MCF 10A (cell line): ENCODE measurements at regions not wholly inside any gene's neighbourhood (a gene's known extent, or its start where the extent isn't known, plus 50 kb on each side); places are given as distances from the start of the nearest gene placed in this dataset.

Source experiments
- BruUV-seq: library from RNA; stranded (reverse); fragments of 400-500 nt; replicated peaks from 2 replicates; lab custom pipeline; 2021; lab: Mats Ljungman, UMichigan
- CTCF ChIA-PET: fragments of 300-600 bp; sonication (Branson Sonifier 250); formaldehyde crosslinking; extraction: SDS; loops from one replicate; lab custom pipeline; 2021; ENCODE audit warnings: antibody characterized with exemption, inconsistent platforms; lab: Yijun Ruan, JAX
- POLR2A ChIA-PET: fragments of 300-600, 350-650 bp; sonication (Branson Sonifier 250); formaldehyde crosslinking; extraction: SDS; loops from one replicate; lab custom pipeline; 2020; ENCODE audit warnings: antibody characterized with exemption, inconsistent platforms; lab: Yijun Ruan, JAX
- DNase-seq: peaks from one replicate; pipeline ENCODE4 v3.0.0-alpha.2; 2018; ENCODE audit not compliant: unreplicated experiment
- H3K27ac Mint-ChIP-seq: one replicate; pipeline ENCODE4 v1.8.0; 2022; ENCODE audit warnings: mild to moderate bottlenecking, low read depth, mixed read lengths; ENCODE audit not compliant: unreplicated experiment
- H3K27me3 Mint-ChIP-seq: one replicate; pipeline ENCODE4 v1.8.0; 2022; ENCODE audit warnings: mixed read lengths; ENCODE audit not compliant: insufficient read depth, unreplicated experiment
- H3K36me3 Mint-ChIP-seq: one replicate; pipeline ENCODE4 v1.8.0; 2022; ENCODE audit warnings: mild to moderate bottlenecking, moderate library complexity, mixed read lengths; ENCODE audit not compliant: insufficient read depth, unreplicated experiment
- H3K4me1 Mint-ChIP-seq: one replicate; pipeline ENCODE4 v1.8.0; 2022; ENCODE audit warnings: mixed read lengths; ENCODE audit not compliant: insufficient read depth, unreplicated experiment
- H3K4me3 Mint-ChIP-seq: one replicate; pipeline ENCODE4 v1.8.0; 2022; ENCODE audit warnings: mild to moderate bottlenecking, moderate library complexity, mixed read lengths; ENCODE audit not compliant: unreplicated experiment
- H3K9me3 Mint-ChIP-seq: one replicate; pipeline ENCODE4 v1.8.0; 2022; ENCODE audit warnings: mixed read lengths; ENCODE audit not compliant: unreplicated experiment
- intact Hi-C: fragments of 100-400 bp; cut with micrococcal nuclease; formaldehyde crosslinking; loops from 2 replicates; pipeline ENCODE4 v1.14.1; 2022
- TF ChIP-seq, protein P1 (sequence below): fragments of 200-600 bp; IDR thresholded peaks from one replicate; pipeline ENCODE4 v1.8.0; 2022; ENCODE audit warnings: antibody characterized with exemption, mild to moderate bottlenecking; ENCODE audit not compliant: unreplicated experiment

DNA sequence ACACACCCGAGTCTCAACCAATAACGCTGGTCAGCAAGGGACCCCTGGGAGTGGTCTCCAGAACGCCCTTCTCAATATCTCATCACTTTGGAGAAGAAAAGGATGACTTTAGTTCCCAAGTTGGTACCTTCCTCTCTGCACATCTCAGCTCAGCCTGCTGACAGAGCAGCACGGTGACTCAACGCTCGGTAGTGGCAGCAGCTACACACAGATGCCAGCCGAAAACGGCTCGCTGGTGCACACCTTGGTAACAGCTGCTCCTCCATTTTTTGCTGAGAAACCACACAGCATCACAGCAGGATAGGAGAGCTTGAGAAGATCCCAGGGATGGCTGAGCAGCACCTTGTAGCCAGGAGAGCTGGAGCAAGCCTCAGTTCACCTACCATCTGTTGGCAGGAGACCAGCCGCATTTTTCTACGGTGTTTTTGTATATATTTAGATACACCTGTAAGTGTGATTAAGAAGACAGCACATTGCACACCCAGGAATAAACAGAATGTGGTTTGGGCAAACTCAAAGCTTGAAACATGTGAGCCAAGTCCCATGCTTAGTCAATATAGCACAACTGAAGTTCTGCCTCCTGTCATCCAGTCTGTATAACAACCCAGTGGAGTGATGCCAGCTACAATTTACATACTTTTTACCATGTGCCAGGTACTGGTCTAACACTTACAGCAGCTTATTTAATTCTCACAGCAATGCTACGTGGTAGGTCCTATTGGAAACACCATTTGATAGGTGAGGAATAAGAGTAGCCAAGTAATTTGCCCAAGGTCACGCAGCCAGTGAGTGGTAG is 83.8 kb upstream of the ERCC4 start:
- TF ChIP-seq, protein P1, sequence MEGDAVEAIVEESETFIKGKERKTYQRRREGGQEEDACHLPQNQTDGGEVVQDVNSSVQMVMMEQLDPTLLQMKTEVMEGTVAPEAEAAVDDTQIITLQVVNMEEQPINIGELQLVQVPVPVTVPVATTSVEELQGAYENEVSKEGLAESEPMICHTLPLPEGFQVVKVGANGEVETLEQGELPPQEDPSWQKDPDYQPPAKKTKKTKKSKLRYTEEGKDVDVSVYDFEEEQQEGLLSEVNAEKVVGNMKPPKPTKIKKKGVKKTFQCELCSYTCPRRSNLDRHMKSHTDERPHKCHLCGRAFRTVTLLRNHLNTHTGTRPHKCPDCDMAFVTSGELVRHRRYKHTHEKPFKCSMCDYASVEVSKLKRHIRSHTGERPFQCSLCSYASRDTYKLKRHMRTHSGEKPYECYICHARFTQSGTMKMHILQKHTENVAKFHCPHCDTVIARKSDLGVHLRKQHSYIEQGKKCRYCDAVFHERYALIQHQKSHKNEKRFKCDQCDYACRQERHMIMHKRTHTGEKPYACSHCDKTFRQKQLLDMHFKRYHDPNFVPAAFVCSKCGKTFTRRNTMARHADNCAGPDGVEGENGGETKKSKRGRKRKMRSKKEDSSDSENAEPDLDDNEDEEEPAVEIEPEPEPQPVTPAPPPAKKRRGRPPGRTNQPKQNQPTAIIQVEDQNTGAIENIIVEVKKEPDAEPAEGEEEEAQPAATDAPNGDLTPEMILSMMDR = no peak
- Mint-ChIP-seq H3K27me3 (peaks cover 25% of the 10 kb centered on the region), H3K4me3 (no peak overlapping the region), H3K36me3 (no peaks in the 10 kb centered on the region), H3K9me3 (no peaks in the 10 kb centered on the region), H3K27ac (no peak overlapping the region), H3K4me1 (no peaks in the 10 kb centered on the region)
- no TSS peak for BruUV-seq
- no peak for DNase-seq
- CTCF ChIA-PET = no interaction called here
- POLR2A ChIA-PET = no interaction called here
- intact Hi-C loops = no loop called here

DNA sequence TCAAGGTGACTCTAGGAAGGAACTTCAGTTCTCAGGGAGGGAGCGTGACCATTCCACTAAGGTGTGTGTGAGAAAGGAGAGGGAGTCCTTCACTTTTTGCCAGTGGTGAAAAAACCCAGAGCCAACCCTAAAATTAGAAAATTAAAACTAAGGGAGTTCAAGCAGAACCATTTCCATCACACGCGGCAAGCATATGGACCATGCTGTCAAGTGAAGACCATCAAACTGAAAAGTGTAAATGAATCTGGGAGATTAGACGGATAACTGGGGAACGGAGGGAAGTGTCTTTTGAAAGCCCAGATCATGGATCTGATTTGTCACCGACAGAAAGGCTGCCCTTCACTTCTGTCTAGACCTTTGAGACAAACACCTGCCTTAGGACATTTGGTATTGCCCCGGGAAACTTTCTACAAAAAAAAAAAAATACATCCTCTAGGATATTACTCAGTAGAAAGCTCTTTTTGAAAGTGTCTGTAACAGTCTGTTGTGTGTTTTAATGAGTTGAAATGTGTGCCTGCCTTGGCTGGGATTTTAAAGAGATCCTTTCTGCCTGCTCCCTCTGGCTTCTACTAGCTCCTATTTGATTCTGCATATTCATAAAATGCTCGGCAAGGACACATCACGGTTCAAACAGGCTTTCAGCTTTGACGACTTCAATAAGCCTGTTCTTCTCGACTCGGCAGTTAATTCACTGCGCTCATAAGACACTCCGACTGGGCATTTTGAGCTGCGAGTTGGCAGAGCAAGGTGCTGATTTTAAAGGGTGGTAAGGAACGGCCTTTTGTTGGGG is 81.4 kb upstream of the ERCC4 start:
- CTCF ChIA-PET = interaction anchor here (1.1 to 1.2 kb wide), 2 partner anchors 11 to 15 kb away, joined by 3 read pairs; no protein-coding TSS in a partner anchor
- no TSS peak for BruUV-seq
- intact Hi-C loops = no loop called here
- Mint-ChIP-seq H3K4me3 (no peak overlapping the region), H3K27ac (no peak overlapping the region), H3K27me3 (peaks cover 33% of the 10 kb centered on the region), H3K36me3 (no peaks in the 10 kb centered on the region), H3K4me1 (no peaks in the 10 kb centered on the region), H3K9me3 (no peaks in the 10 kb centered on the region)
- TF ChIP-seq, protein P1 = no peak
- DNase-seq = no peak
- POLR2A ChIA-PET = interaction anchor here (0.6 kb wide), 1 partner anchor 127 kb away, joined by 3 read pairs; no protein-coding TSS in a partner anchor

DNA sequence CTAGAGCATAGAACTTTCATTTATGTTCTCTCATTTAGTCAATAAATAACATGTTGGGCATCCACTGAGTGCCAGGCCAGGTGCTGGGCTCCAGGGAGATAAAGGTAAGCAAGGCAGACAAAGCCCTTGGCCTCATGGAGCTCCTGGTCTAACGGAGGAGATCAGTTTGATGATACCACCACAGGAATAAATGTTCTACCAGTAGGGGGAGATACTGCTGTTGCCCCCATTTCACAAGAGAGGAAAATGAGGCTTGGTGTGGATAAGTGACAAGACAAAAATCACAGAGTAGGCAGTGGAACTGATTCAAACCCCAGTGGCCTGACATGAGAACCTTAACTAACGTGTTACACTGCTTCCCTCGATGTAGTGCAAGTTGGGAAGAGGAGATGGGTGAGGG is 80.4 kb upstream of the ERCC4 start:
- Mint-ChIP-seq H3K27ac (no peak overlapping the region), H3K9me3 (no peaks in the 10 kb centered on the region), H3K36me3 (no peaks in the 10 kb centered on the region), H3K27me3 (peaks cover 24% of the 10 kb centered on the region), H3K4me3 (no peak overlapping the region), H3K4me1 (no peaks in the 10 kb centered on the region)
- TF ChIP-seq, protein P1 = no peak
- intact Hi-C loops = no loop called here
- ChIA-PET CTCF (no interaction called here), POLR2A (no interaction called here)
- BruUV-seq = no TSS peak
- no peak for DNase-seq

DNA sequence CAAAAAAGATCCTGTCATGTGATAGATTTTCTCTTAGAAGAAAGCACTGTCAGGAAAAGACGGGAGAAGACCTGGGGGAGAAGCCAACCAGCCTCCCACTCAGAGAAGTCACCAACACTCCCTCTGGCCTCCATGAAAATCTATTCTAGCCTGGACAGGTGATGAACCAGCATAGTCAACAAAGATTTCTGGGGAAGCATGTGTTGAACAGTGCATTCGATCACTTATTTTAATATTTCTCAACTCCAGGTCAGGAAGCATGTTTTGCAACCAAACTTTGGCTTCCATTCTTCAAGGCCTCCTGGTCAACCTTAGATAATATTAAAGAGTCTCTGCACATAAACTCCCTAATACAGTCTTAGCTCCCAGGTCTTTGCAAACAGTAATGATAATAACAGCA is 74.7 kb upstream of the ERCC4 start:
- no peak overlapping the region for H3K27ac Mint-ChIP-seq
- H3K27me3 Mint-ChIP-seq = peaks cover 42% of the 10 kb centered on the region
- TF ChIP-seq, protein P1 = no peak
- no peaks in the 10 kb centered on the region for H3K36me3 Mint-ChIP-seq
- no peaks in the 10 kb centered on the region for H3K4me1 Mint-ChIP-seq
- no peaks in the 10 kb centered on the region for H3K9me3 Mint-ChIP-seq
- ChIA-PET POLR2A (no interaction called here), CTCF (no interaction called here)
- DNase-seq = no peak
- intact Hi-C loops = no loop called here
- no peak overlapping the region for H3K4me3 Mint-ChIP-seq
- BruUV-seq = no TSS peak
